ENCODE measurements at regions not wholly inside any gene's neighbourhood (a gene's known extent, or its start where the extent isn't known, plus 50 kb on each side); places are given as distances from the start of the nearest gene placed in this dataset.
"Not testable (repeated sequence)": the region's sequence is repeated elsewhere in the genome, so short reads cannot be mapped to it uniquely, and the experiment has no call there.

DNA sequence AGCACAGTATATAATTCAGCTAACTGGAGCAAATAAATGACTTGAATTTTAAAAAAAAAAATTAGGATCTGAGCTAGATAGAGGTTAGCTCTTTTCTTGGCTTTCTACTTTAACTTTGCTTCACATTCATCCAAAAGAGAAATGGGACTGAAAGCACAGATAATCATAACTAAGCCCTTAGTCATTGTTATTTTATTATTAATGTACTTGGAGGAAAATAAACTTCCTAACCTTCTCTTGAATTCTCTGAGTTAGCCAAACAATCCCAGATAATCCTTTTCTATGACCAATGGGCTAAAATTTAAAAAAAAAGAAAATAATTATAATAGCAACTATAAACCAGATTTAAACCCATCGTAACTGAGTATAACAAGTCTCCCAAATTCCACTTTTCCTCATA is 57.6 kb upstream of the RASA1 start:
- peaks cover 0 to 5% (median 0%) of the 10 kb centered on the region in 11 experiments; a peak in 1 of 22 replicates for H3K9me3 ChIP-seq (replicated peaks in 1 of 11)
- H3K36me3 ChIP-seq: no peaks in the 10 kb centered on the region
- no peak overlapping the region for H3K27ac ChIP-seq
- H3K4me1 ChIP-seq: no peaks in the 10 kb centered on the region
- H3K27me3 ChIP-seq: no peaks in the 10 kb centered on the region
- H3K9ac ChIP-seq: no peak overlapping the region
- no peak for TF ChIP-seq Cebpa-rat (IDR thresholded peaks at IDR 0.05)
- no peak overlapping the region for H3K4me3 ChIP-seq
- no peaks in the 10 kb centered on the region for H4K20me1 ChIP-seq
- no peak overlapping the region for H3K4me2 ChIP-seq

GRCh38 chr5:87210743-87211142 is 56.9 kb upstream of the RASA1 start:
- no peak overlapping the region for H3K9ac ChIP-seq
- TF ChIP-seq Cebpa-rat (IDR thresholded peaks at IDR 0.05): no peak
- no peaks in the 10 kb centered on the region for H3K36me3 ChIP-seq
- H3K9me3 ChIP-seq (replicated peaks in 1 of 11): peaks cover 0 to 5% (median 0%) of the 10 kb centered on the region in 11 experiments; a peak in 1 of 22 replicates
- H3K27me3 ChIP-seq: no peaks in the 10 kb centered on the region
- H3K4me2 ChIP-seq: no peak overlapping the region
- H3K4me1 ChIP-seq: no peaks in the 10 kb centered on the region
- H4K20me1 ChIP-seq: no peaks in the 10 kb centered on the region
- no peak overlapping the region for H3K4me3 ChIP-seq
- H3K27ac ChIP-seq: no peak overlapping the region

DNA sequence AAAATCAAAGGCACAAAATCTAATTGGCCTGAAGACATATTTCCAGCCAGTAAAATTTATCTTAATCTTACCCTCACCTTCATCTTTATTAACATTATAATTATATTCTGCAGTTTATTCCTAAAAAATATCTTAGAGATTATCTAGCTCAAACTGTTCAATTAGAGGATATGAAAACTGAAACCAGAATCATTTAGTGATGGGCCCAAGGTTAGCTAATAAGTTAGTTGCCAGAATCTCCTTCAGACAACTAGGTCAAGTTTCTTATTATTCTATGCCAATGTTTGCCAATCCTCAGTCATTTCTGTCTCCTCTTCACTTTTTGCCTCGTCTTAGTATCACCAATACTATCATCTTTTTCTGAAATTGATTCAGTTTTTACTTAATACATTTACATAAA is 56.0 kb upstream of the RASA1 start:
- H3K9me3 ChIP-seq (replicated peaks in 1 of 11): peaks cover 0 to 5% (median 0%) of the 10 kb centered on the region in 11 experiments; a peak in 1 of 22 replicates
- no peak for TF ChIP-seq Cebpa-rat (IDR thresholded peaks at IDR 0.05)

DNA sequence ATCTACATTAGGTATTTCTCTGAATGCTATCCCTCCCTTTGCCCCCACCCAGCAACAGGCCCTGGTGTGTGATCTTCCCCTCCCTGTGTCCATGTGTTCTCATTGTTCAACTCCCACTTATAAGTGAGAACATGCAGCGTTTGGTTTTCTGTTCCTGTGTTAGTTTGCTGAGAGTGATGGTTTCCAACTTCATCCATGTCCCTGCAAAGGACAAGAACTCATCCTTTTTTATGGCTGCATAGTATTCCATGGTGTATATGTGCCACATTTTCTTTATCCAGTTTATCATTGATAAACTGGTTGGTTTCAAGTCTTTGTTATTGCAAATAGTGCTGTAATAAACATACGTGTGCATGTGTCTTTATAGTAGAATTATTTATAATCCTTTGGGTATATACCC is 55.5 kb upstream of the RASA1 start:
- H3K4me3 ChIP-seq; H3K4me1 ChIP-seq; H3K9me3 ChIP-seq (replicated peaks in 1 of 11); H3K27ac ChIP-seq; H3K9ac ChIP-seq; H3K36me3 ChIP-seq; H3K27me3 ChIP-seq; H3K4me2 ChIP-seq; H4K20me1 ChIP-seq: not testable (repeated sequence)

More for the DNA sequence above, 56.0 kb upstream of the RASA1 start:
- H3K36me3 ChIP-seq: no peaks in the 10 kb centered on the region
- no peaks in the 10 kb centered on the region for H4K20me1 ChIP-seq
- H3K27me3 ChIP-seq: no peaks in the 10 kb centered on the region
- H3K9ac ChIP-seq: no peak overlapping the region
- H3K4me3 ChIP-seq: no peak overlapping the region
- no peak overlapping the region for H3K27ac ChIP-seq
- no peaks in the 10 kb centered on the region for H3K4me1 ChIP-seq
- H3K4me2 ChIP-seq: no peak overlapping the region

GRCh38 chr5:87217480-87217879 is 50.2 kb upstream of the RASA1 start:
- H3K4me2 ChIP-seq; H3K36me3 ChIP-seq; H3K9ac ChIP-seq; H3K4me1 ChIP-seq; H3K27me3 ChIP-seq; H4K20me1 ChIP-seq; H3K4me3 ChIP-seq; H3K9me3 ChIP-seq (replicated peaks in 1 of 11); H3K27ac ChIP-seq: not testable (repeated sequence)

All from BLaER1 treated with 17β-estradiol and CSF1 and Interleukin-3, amounts not matched to agents 10 nM and 100 nM (cell line).